Hypothalamus (tissue), 51 donors: ENCODE measurements at regions not wholly inside any gene's neighbourhood (a gene's known extent, or its start where the extent isn't known, plus 50 kb on each side); places are given as distances from the start of the nearest gene placed in this dataset.
A peak's percentile ranks its signal among the peaks of the same experiment; 100 is the strongest.

Experiments
- DNase-seq, 51 donors: peaks; one replicate each; lab custom pipeline; 2025; lab: John Stamatoyannopoulos, UW

DNA sequence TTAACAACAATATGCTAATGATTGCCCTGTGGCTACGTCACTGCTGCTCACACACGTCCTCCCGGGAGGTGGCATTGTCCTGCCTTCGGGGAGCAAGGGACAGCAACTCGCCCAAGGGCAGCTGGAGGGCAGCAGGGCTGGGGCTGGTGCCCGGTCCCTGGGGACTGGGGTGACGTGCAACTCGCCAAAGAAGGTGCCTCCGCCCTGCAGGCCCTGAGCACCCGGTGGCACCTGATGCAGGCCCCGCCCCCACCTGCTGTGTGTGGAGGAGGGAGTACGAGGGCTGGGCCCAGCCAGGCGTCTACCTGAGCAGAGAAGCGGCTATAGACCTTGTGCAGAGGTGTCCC, 64.8 kb upstream of the SLCO4A1 start:
- DNase-seq: no peak

DNA sequence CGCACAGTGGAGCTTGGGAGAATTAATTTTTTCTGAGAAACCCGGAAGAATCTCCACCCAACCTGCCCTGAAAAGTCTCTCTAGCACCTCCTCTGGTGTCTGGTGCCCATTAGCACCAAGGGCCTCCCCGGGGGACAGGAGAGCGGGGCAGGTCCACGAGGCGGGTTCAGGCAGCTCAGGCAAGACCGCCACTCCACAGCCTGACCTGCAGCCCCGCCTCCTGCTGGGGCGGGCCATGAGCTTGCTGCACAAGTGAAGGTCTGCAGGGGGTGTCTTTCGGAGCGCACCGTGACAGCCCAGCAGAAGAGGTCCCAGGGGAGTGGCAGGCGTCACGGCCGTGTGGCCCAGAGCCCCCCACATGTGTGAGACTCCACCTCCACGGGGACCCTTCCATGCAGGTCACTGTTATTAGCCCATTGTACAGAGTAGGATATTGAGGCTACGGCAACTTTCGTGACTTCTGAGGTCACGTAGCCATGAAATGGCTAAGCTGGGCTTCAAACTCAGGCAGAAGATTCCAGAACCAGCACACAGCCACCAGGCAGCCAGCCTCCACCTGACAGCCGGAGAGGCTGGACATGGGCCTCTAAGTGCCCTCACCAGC, 63.9 kb upstream of the SLCO4A1 start:
- DNase-seq: no peak

DNA sequence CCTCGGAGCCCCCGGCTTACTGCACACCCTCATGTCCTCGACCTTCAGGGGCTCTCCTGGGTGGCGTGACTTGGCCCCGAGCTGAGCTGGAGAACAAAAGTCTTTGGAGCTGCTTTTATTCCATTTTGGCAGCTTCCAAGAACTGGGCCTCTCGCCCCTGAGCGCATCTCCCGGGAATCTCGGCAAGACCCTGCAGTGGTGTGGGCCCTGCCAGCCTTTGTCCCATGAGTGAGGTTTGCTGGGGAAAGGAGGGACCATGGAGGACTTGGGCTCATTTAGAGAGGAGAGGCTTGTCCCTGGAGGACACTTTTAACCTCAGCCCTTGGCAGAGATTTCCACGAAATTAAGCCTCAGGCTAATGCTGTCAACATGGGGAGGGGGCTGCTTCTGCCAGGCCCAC, 62.3 kb upstream of the SLCO4A1 start:
- no peak for DNase-seq

DNA sequence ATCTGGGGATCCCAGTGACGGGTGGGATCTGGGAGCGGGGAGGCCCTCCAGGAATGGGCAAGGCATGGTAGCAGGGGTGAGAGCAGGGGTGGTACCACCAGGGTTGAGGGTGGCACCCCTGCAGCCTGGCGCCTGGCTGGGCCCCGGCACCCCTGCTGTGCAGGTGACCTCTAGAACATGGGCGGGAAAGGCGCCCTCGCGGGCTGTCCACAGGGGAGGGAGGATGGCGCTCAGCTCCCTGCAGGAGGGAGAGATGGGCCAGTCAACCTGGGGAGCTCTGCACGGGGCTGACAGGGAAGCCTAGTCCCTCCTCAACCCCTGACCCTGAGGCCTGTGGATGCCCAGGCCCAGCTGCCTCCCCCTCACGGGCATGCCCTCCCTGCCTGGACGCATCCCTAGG, 61.6 kb upstream of the SLCO4A1 start:
- DNase-seq: no peak

DNA sequence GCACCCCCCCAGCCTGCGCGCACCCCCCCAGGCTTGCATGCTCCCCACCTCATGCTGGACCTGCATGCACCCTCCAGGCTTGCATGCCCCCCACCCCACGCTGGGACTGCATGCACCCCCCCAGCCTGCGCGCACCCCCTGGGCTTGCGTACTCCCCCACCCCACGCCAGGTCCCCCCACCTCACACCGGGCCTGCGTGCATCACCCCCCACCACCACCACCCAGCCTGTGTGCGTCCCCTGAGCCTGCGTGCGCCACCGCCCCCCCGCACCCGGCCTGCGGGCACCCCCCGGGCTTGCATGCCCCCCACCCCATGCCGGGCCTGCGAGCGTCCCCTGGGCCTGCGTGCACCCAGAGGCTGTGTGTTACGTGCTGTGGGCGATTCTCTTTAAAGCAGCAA, 61.0 kb upstream of the SLCO4A1 start:
- no peak for DNase-seq

DNA sequence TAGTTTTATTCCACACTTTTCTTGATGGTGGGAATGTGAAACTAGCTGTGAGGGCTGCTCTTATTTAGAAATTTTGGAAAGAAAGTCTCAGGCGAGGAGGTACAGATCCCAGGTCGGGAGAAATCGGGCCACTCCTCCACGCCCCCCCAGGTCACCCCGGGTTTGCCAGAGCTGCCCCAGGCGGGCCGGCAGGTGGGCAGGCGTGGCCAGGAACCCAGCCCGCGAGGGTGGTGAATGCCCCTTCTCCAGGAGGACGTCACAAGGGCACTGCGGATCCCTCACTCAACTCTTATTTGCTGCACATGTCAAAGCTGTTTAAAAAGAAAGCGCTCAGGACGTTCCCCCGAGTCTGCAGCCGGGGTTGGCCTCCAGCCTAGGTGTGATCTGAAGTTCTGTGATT, 60.5 kb upstream of the SLCO4A1 start:
- no peak for DNase-seq

DNA sequence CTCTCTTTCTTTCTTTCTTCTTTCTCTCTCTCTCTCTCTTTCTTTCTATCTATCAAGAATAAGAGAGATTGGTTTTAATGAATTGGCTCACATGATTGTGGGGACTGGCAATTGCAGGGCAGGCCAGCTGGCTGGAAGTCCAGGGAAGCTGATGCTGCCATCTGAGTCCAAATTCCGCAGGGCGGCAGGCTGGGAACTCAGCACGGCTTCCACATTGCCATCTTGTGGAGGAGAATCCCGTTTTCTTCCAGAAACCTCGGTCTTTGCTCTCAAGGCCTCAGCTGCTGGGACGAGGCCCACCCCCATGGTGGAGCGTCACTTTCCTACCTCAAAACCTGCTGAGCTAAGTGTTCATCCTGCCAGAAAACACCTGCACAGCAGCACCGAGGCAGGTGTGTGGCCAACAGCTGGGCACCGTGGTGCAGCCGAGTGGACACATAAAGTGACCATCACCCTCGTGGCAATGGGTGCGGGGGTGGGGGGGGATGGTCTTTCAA, 58.8 kb upstream of the SLCO4A1 start:
- peak in 26 of 51 donors; percentile 1 to 67 (median 22) for DNase-seq

DNA sequence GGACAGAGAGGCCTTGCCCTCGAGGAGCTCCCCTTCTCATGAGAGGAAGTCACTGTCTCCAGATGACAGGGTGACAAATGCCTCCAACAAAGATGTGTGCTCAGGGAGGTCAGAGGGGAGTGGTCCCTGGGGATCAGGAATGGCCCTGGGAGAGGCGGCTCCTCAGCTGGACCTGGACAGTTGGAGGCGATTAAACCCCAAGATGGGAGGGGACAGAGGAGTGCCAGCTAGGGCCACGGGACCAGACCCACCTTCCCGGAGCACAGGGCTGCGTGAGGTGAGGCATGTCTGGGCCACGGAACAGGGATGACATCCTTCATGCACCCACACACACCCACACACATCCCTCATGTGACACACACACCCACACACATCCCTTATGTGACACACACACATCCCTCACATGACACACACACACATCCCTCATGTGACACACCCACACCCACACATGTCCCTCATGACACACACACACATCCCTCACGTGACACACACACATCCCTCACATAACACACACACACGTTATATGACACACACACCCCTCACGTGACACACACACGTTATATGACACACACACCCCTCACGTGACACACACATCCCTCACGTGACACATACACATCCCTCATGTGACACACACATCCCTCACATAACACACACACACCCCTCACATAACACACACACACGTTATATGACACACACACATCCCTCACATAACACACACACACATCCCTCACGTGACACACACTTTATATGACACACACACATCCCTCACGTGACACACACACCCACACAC, 57.4 kb upstream of the SLCO4A1 start:
- DNase-seq: no peak

DNA sequence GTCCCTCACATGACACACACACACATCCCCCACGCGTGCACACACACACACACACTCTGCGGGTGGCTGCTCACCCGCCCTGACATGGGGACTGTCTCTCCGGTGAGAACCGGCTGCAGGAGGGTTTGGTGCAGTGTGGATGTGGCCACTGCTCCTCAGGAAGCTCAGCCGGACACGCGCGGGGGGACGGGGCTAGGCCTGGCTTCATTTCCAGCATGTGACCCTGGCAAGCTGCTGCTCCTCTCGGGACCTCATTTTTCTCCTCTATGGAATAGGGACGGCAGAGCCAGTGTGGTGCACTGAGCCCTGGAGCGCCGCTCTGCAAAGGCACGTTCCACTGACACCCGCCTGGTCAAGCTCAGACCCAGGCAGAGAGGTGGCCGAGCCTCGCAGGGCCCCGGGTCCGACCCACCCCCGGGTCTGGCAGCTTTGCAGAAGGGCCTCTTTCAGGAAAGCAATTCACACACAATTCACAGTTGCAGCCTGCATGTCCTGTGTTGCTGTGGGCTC, 56.8 kb upstream of the SLCO4A1 start:
- DNase-seq: no peak

DNA sequence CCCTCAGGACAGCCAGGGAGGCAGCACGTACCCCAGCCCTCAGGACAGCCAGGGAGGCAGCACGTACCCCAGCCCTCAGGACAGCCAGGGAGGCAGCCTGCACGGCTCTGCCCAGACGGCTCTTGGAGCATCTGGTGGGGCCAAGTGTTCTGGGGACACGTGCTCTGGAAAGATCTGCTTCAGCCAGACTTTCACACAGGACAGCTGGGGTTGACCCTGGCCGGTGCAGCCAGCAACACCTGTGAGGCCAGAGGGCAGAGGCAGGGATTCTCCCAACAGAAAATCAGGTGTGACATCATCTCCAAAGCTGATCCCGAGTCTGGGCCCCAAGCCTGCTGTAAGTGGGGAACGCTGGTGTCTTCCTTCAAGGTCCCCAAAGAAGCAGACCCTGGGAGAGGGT, 55.5 kb upstream of the SLCO4A1 start:
- DNase-seq: no peak

DNA sequence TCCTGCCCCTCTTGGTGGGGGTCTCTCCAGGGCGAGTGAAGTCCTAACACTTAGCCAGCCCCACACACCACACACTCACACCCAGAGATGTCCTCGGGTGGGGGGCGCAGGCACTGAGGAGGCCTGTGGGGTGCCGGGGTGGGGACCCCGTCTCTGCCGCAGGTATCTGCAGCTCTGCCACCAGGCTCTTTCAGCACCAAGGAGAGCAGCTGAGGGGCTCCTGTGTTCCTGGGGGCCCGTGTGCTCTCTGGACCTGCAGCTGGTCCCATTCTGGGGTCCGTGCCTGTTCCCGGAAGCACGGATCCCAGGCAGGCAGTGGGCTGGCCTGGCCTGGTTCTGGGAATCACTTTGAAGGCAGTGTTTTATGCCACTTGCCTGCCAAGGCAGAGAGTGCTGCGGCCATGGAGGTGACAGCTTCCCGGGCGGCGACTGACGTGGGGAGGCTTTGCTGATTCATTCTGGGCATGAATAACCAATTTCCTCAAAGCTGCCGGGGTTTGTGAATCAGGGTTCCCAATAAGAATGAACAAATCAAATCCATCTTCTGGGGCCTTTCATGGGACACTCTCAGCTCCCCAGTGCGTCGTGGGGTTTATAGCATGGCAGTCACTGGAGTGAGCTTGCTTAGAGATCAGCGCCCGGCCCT, 54.4 kb upstream of the SLCO4A1 start:
- DNase-seq: peak in 1 of 51 donors; percentile 38

DNA sequence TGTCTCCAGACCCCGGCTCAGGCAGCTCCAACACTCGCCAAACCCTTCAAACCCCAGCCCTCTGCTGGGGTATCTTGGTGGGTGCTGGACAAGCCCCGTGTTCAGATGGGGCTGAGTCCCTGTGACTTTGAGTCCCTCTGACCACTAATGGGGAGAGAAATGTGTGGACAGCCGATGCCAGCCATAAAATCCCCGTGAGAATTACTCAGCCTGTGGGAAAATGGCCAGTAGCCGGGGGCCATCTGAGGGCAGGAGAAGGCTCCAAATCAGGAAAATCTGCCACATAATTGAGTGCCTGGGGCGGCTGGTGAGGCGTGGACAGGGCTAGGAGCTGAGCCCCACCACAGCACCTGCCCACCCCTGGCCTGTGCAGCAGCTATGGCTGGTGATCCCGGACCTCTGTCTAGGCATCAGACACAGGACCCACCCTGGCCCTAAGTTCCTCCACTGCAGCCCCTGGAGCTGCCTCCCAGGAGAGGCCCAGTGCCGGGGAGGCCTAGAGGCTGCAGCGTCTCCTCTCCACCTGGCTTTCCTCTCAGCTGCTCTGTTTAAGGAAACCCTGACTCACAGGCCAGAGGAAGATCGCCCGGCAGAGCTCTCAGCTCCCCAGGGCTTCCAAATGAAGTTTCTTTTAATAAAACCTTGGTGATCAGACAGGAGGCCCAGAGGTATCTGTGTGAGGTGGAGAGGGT, 53.7 kb upstream of the SLCO4A1 start:
- no peak for DNase-seq

DNA sequence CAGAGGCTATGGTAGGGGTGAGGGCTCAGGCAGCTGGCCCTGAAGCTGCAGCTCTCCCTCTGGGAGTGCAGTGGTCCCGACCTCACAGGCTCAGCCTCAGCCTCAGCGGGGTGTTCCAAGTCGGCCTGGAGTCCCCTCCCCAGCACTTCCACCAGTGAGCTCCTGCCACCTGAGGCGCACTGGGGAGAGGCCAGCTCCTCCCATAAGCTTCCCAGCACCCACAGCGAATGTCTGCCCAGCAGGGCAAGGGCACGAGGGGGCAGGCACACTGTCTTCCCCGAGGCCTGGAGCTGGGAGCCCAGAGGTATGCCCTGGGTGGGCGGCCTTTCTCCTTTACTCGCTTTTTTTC, 53.2 kb upstream of the SLCO4A1 start:
- no peak for DNase-seq

DNA sequence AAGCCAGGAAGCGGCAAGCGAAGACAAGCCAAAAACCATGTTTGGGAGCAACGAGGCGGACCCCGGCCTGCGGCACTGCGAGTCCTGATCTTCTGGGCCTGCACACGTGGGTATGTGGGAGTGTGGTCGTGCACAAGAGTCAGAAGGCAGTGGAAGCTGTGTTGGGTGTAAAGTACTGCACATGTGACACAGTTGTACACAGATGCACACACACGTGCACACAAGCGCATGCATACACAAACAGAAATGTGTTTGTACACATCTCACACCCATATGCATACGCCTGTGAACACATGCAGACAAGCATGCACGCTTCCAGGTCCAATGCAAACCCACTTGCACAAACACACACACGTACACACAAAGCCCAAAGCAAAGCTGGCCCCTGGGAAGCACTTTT, 52.6 kb upstream of the SLCO4A1 start:
- no peak for DNase-seq

DNA sequence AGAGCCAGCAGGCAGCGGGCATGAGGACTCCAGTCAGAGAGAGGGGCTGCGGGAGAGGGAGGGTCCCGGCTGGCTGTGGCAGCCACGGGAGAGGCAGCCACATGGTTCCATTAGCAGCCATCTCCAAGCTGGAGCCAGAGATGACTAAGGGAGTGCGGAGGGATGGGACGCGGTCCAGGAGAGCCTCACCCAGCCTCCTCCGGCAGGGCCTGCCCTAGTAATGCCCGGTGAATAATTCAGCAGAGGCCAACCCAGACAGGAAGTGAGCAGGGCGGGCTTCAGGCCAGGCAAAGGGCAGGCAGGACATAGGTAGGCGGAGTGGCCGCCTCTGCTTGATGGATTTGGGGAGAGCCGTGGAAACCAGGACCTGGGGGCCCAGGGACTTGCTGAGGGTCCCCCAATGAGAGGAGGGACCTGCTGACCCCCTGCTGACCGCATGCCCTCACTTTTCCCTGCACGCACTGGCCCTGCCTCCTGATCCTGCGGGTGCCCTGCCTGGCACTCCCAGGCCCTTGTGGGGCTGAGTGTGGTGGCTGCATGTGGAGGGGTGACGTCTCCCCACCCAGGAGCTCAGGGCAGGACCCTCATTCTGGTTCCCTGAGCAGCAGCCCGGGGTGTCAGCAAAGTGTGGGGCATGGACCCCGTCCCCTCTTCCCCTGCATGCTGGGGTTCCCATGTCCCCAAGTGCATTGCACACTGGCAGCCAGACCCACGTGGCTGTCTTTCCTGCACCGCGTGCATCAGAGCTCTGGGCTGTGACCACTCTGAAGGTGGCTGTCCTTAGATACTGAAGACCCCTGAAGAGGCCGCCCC, 51.8 kb upstream of the SLCO4A1 start:
- DNase-seq: peak in 1 of 51 donors; percentile 27

DNA sequence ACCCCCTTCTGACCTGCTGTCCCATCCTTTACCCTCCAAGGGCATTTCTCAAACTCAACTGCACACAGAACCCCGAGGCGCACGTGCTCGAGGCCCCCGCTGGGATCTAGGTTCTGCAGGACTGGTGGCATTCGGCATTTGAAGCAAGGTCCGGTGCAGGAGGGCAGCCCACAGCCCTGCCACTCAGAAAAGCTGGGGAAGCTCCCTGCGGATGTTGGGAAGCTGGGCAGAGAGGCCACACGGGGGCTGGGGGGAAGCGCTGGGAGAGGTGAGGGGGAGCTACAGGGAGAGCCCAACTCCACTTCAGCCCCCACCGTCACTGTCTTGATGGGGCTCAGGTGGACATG, 51.2 kb upstream of the SLCO4A1 start:
- DNase-seq: no peak

DNA sequence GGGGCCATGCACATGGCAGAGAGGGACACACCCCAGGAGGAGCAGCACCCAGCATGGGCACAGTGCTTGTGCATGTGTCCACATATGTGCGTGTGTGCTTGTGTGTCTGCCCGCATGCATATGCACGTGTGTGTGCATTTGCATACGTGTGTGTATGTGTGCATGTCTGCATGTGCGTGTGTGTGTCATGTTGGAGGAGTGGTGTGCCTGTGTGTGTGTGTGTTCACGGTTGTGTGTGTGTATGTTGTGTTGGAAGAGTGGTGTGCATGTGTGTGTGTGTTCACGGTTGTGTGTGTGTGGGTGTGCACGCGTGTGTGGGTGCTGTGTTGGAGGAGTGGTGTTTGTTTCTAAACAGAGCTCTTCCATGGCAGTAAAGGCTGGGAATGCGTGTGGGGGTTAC, 50.7 kb upstream of the SLCO4A1 start:
- DNase-seq: no peak
